Neural progenitor cell (in vitro differentiated cells): ENCODE measurements at regions not wholly inside any gene's neighbourhood (a gene's known extent, or its start where the extent isn't known, plus 50 kb on each side); places are given as distances from the start of the nearest gene placed in this dataset.

Experiments used
- EZH2 ChIP-seq: fragments of 200-600 bp; sonication (generic); IDR thresholded peaks from 2 replicates; pipeline ENCODE4 v1.6.1; 2017; ENCODE audit warnings: antibody characterized with exemption, mild to moderate bottlenecking, moderate library complexity
- TF ChIP-seq, protein P1 (sequence below): fragments of 200-600 bp; sonication (generic); IDR thresholded peaks from 2 replicates; pipeline ENCODE4 v1.5.1; 2017; ENCODE audit warnings: antibody characterized with exemption, mild to moderate bottlenecking

DNA sequence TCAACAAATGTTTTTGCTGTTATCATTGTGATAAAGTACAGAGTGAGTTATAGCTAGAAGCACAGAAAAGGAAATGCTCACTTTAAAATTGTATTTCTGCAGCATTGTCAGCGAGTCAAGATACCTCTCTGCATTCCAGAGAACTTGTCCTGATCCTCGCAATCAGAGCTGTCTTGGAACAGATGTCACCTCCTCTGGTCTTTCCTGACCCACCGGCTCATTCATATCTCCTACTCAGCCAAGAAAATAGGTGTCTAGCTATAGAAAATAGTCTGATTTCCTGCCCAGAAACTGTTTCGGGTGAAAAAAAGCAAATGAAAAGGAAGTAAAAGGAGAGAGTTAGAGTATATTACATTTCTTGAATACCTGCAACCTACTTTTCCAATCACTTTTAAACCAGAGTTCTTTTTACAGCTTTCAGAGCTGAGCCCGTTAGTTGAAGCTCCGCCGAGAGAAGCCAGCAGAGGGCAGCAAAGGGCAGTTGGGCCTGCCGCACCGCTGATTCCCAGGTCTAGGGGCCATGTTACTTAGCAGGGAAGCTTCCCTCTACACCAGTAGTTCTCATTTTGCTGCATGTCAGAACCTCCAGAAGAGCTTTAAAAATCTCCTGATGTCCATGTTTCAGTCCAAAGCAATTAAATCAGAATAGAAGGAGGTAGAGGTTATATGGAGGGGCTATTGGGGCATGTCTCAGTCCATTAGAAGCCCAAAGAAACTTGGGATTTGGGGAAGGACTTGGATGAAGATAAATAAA is 185.7 kb upstream of the THRB start:
- TF ChIP-seq, protein P1, sequence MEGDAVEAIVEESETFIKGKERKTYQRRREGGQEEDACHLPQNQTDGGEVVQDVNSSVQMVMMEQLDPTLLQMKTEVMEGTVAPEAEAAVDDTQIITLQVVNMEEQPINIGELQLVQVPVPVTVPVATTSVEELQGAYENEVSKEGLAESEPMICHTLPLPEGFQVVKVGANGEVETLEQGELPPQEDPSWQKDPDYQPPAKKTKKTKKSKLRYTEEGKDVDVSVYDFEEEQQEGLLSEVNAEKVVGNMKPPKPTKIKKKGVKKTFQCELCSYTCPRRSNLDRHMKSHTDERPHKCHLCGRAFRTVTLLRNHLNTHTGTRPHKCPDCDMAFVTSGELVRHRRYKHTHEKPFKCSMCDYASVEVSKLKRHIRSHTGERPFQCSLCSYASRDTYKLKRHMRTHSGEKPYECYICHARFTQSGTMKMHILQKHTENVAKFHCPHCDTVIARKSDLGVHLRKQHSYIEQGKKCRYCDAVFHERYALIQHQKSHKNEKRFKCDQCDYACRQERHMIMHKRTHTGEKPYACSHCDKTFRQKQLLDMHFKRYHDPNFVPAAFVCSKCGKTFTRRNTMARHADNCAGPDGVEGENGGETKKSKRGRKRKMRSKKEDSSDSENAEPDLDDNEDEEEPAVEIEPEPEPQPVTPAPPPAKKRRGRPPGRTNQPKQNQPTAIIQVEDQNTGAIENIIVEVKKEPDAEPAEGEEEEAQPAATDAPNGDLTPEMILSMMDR: peak; percentile 97
- TF ChIP-seq EZH2: no peak
